SK-N-SH (cell line): ENCODE measurements at regions not wholly inside any gene's neighbourhood (a gene's known extent, or its start where the extent isn't known, plus 50 kb on each side); places are given as distances from the start of the nearest gene placed in this dataset.

Experiments
- CTCF ChIA-PET: fragments of 300-600, 350-600 bp; formaldehyde crosslinking; extraction: SDS; loops from one replicate; lab custom pipeline; 2021; lab: Yijun Ruan, JAX
- POLR2A ChIA-PET: fragments of 350-600 bp; sonication (Branson Sonifier 250); formaldehyde crosslinking; extraction: SDS; loops from one replicate; lab custom pipeline; 2020; ENCODE audit warnings: antibody characterized with exemption, inconsistent platforms; lab: Yijun Ruan, JAX
- DNase-seq: peaks from one replicate; pipeline ENCODE4 v3.0.0; 2012
- H2AFZ ChIP-seq: fragments of 200-600 bp; sonication (generic); 2 replicates; pipeline ENCODE4 v1.8.1; 2016; ENCODE audit warnings: antibody characterized with exemption, mild to moderate bottlenecking, low read depth
- H3F3A ChIP-seq: fragments of 200-600 bp; sonication (generic); replicated peaks from 2 replicates; pipeline ENCODE3; 2016; ENCODE audit warnings: antibody characterized with exemption, mild to moderate bottlenecking; ENCODE audit not compliant: insufficient read depth
- H3K27ac ChIP-seq, 2 experiments: fragments of 200-500 bp in 1 of 2; fragments of 200-600 bp in 1 of 2; sonication (Bioruptor generic) in 1 of 2; sonication (generic), shearing (Covaris generic) in 1 of 2; 2 replicates each; pipeline versions ENCODE4 v1.5.1 to v1.6.1; 2014 to 2016; ENCODE audit warnings: low read depth in 2 of 2, inconsistent platforms in 1 of 2, low read length in 1 of 2, mild to moderate bottlenecking in 1 of 2, mixed read lengths in 1 of 2
- H3K27me3 ChIP-seq: fragments of 200-600 bp; sonication (generic), shearing (Covaris generic); 2 replicates; pipeline ENCODE4 v1.6.1; 2016; ENCODE audit warnings: mixed run types; ENCODE audit not compliant: insufficient read depth
- H3K36me3 ChIP-seq, 2 experiments: fragments of 200-500 bp in 1 of 2; fragments of 200-600 bp in 1 of 2; sonication (Bioruptor generic) in 1 of 2; sonication (generic) in 1 of 2; replicated peaks in 1 of 2; 2 replicates each; pipeline versions ENCODE3 to v1.5.1; 2014 to 2016; ENCODE audit warnings: low read length in 1 of 2, mild to moderate bottlenecking in 1 of 2; ENCODE audit not compliant: insufficient read depth in 2 of 2, control insufficient read depth in 1 of 2
- H3K4me1 ChIP-seq, 2 experiments: fragments of 200-500 bp in 1 of 2; fragments of 200-600 bp in 1 of 2; sonication (Bioruptor generic) in 1 of 2; sonication (generic), shearing (Covaris generic) in 1 of 2; 2 replicates each; pipeline versions ENCODE4 v1.5.1 to v1.6.1; 2014 to 2016; ENCODE audit warnings: low read depth in 1 of 2, low read length in 1 of 2, mixed run types in 1 of 2; ENCODE audit not compliant: insufficient read depth in 2 of 2, control insufficient read depth in 1 of 2
- H3K4me2 ChIP-seq: fragments of 200-600 bp; sonication (generic), shearing (Covaris generic); 2 replicates; pipeline ENCODE4 v1.6.1; 2017; ENCODE audit warnings: mixed run types
- H3K4me3 ChIP-seq, 2 experiments: fragments of 200-500 bp in 1 of 2; fragments of 200-600 bp in 1 of 2; sonication (Bioruptor generic) in 1 of 2; sonication (generic), shearing (Covaris generic) in 1 of 2; 2 replicates each; pipeline versions ENCODE4 v1.5.1 to v1.8.1; 2014 to 2016; ENCODE audit warnings: low read depth in 2 of 2, inconsistent platforms in 1 of 2, low read length in 1 of 2, mild to moderate bottlenecking in 1 of 2, mixed read lengths in 1 of 2, moderate library complexity in 1 of 2
- H3K79me2 ChIP-seq: fragments of 200-600 bp; sonication (generic); 2 replicates; pipeline ENCODE4 v1.8.1; 2017; ENCODE audit warnings: mild to moderate bottlenecking; ENCODE audit not compliant: insufficient read depth
- H3K9ac ChIP-seq: fragments of 200-600 bp; sonication (generic); 2 replicates; pipeline ENCODE4 v1.6.1; 2017; ENCODE audit warnings: mixed run types
- H3K9me2 ChIP-seq: fragments of 200-600 bp; sonication (generic); 2 replicates; pipeline ENCODE4 v1.6.1; 2017; ENCODE audit warnings: mixed run types
- H3K9me3 ChIP-seq: fragments of 200-600 bp; sonication (generic); 2 replicates; pipeline ENCODE4 v1.6.1; 2017; ENCODE audit warnings: mixed run types, mild to moderate bottlenecking, moderate library complexity
- H4K20me1 ChIP-seq: fragments of 200-600 bp; sonication (generic); 2 replicates; pipeline ENCODE4 v1.6.1; 2017; ENCODE audit warnings: mild to moderate bottlenecking, mixed run types; ENCODE audit not compliant: insufficient read depth
- ELF1 ChIP-seq: IDR thresholded peaks from 2 replicates; pipeline ENCODE4 v1.4.0; 2012
- EZH2phosphoT487 ChIP-seq: fragments of 200-600 bp; sonication (generic); IDR thresholded peaks from 2 replicates; pipeline ENCODE4 v1.6.1; 2017; ENCODE audit warnings: low read depth, mixed run types, mild to moderate bottlenecking, antibody characterized with exemption, moderate library complexity, borderline replicate concordance
- FOXJ3 ChIP-seq: sonication (generic); formaldehyde crosslinking; IDR thresholded peaks from 2 replicates; pipeline ENCODE4 v1.5.1; 2020; ENCODE audit warnings: mild to moderate bottlenecking, missing genetic modification reagents
- NRF1 ChIP-seq: IDR thresholded peaks from 2 replicates; pipeline ENCODE4 v1.6.1; 2012; ENCODE audit warnings: low read depth, mild to moderate bottlenecking, low read length
- RCOR1 ChIP-seq: fragments of 150-350 bp; IDR thresholded peaks from 2 replicates; pipeline ENCODE4 v1.6.1; 2017; ENCODE audit warnings: antibody characterized with exemption, low read length
- RFX5 ChIP-seq: IDR thresholded peaks from 2 replicates; pipeline ENCODE4 v1.6.1; 2012; ENCODE audit warnings: mild to moderate bottlenecking, improper control_type of control experiment, low read length
- RXRA ChIP-seq: IDR thresholded peaks from 2 replicates; pipeline ENCODE4 v1.4.0; 2012; ENCODE audit warnings: low read depth, mild to moderate bottlenecking, borderline replicate concordance
- TAF1 ChIP-seq: IDR thresholded peaks from 2 replicates; pipeline ENCODE4 v1.6.1; 2012; ENCODE audit warnings: low read depth, mild to moderate bottlenecking, low read length, moderate library complexity, borderline replicate concordance
- WGBS: methylation state at CpG from one replicate; pipeline ENCODE4 v1.1.6; 2017; ENCODE audit warnings: low lambda C conversion rate; 5-methylcytosine and 5-hydroxymethylcytosine counted together
- TF ChIP-seq, protein P1 (sequence below): IDR thresholded peaks from 2 replicates; pipeline ENCODE4 v1.4.0; 2012; ENCODE audit warnings: low read depth, borderline replicate concordance
- TF ChIP-seq, protein P2 (sequence below): IDR thresholded peaks from 2 replicates; pipeline ENCODE4 v1.4.0; 2012; ENCODE audit warnings: low read depth
- TF ChIP-seq, protein P3 (sequence below): IDR thresholded peaks from 2 replicates; pipeline ENCODE4 v1.6.1; 2012; ENCODE audit warnings: mild to moderate bottlenecking, low read depth, low read length, moderate library complexity
- TF ChIP-seq, protein P4 (sequence below): fragments of 150-350 bp; IDR thresholded peaks from 2 replicates; pipeline ENCODE4 v1.6.1; 2017; ENCODE audit warnings: antibody characterized with exemption, low read length, low read depth, borderline replicate concordance

DNA sequence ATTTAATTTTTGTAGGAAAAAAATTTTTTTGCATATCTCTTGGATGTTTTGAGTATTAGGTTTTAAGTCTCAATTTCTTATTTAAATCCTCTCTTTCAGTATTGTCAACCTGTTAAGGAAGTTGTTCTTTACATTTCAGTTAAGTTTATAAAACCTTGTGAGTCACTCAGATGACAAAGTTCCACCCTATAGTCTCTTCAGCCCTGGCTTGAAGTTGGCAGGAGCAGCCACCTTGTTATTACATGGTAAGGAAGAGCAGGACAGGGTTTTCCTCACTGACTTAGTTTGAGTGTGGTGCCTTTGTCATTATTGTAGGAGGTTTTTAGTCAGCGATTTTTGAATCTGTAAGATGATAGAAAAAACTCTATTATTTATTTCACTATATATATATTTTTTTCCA, 2143.9 kb downstream of the MRPL39 start:
- H3K79me2 ChIP-seq, result no peaks in the 10 kb centered on the region
- H4K20me1 ChIP-seq, result no peaks in the 10 kb centered on the region
- no peaks in the 10 kb centered on the region for H3K9me3 ChIP-seq
- POLR2A ChIA-PET, result no interaction called here
- H3K9ac ChIP-seq, result no peak overlapping the region
- TF ChIP-seq RFX5 (no peak), ELF1 (no peak), RCOR1 (no peak), FOXJ3 (CRISPR knock-in tag) (no peak), EZH2phosphoT487 (no peak), RXRA (no peak), NRF1 (no peak)
- TF ChIP-seq, protein P1, sequence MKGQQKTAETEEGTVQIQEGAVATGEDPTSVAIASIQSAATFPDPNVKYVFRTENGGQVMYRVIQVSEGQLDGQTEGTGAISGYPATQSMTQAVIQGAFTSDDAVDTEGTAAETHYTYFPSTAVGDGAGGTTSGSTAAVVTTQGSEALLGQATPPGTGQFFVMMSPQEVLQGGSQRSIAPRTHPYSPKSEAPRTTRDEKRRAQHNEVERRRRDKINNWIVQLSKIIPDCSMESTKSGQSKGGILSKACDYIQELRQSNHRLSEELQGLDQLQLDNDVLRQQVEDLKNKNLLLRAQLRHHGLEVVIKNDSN, result no peak
- TF ChIP-seq, protein P2, sequence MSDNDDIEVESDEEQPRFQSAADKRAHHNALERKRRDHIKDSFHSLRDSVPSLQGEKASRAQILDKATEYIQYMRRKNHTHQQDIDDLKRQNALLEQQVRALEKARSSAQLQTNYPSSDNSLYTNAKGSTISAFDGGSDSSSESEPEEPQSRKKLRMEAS, result no peak
- H3K4me2 ChIP-seq, result no peak overlapping the region
- H3K27me3 ChIP-seq, result no peaks in the 10 kb centered on the region
- no peak for DNase-seq
- CTCF ChIA-PET, result no interaction called here
- H3K27ac ChIP-seq, result no peak overlapping the region
- no peak overlapping the region for H3K4me3 ChIP-seq
- no peaks in the 10 kb centered on the region for H3K9me2 ChIP-seq
- H3K4me1 ChIP-seq, result no peaks in the 10 kb centered on the region
- no peak overlapping the region for H2AFZ ChIP-seq
- H3F3A ChIP-seq, result no peaks in the 10 kb centered on the region
- H3K36me3 ChIP-seq, result no peaks in the 10 kb centered on the region
- 36% methylated on average over 1 of the region's 1 CpG for WGBS

DNA sequence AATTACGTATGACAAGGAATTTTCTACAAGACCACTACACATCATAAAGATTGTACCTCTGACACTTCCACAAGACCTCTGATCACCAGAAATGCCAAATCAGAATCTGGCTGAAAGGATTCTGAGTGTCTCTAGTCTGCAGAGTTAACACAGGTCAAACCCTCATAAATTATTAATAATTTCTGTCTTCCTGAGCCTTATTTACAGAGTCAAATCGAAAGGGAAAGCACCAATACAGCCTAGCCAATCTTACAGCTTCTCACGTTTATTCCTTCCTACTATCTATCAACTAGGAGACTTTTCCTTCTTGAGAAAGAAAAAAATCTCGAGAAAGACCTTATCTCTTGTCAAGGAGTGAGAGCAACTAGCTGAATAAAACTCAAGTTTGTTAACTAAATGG, 2151.6 kb downstream of the MRPL39 start:
- Histone ChIP-seq H3K27me3 (no peaks in the 10 kb centered on the region), H3K9me3 (no peaks in the 10 kb centered on the region), H3K79me2 (no peaks in the 10 kb centered on the region), H2AFZ (no peak overlapping the region), H3K36me3 (no peaks in the 10 kb centered on the region), H3K9ac (no peak overlapping the region), H3K9me2 (no peaks in the 10 kb centered on the region), H3K4me3 (no peak overlapping the region), H3F3A (no peaks in the 10 kb centered on the region), H4K20me1 (no peaks in the 10 kb centered on the region), H3K4me2 (no peak overlapping the region), H3K4me1 (no peaks in the 10 kb centered on the region), H3K27ac (no peak overlapping the region)
- TF ChIP-seq, protein P3, sequence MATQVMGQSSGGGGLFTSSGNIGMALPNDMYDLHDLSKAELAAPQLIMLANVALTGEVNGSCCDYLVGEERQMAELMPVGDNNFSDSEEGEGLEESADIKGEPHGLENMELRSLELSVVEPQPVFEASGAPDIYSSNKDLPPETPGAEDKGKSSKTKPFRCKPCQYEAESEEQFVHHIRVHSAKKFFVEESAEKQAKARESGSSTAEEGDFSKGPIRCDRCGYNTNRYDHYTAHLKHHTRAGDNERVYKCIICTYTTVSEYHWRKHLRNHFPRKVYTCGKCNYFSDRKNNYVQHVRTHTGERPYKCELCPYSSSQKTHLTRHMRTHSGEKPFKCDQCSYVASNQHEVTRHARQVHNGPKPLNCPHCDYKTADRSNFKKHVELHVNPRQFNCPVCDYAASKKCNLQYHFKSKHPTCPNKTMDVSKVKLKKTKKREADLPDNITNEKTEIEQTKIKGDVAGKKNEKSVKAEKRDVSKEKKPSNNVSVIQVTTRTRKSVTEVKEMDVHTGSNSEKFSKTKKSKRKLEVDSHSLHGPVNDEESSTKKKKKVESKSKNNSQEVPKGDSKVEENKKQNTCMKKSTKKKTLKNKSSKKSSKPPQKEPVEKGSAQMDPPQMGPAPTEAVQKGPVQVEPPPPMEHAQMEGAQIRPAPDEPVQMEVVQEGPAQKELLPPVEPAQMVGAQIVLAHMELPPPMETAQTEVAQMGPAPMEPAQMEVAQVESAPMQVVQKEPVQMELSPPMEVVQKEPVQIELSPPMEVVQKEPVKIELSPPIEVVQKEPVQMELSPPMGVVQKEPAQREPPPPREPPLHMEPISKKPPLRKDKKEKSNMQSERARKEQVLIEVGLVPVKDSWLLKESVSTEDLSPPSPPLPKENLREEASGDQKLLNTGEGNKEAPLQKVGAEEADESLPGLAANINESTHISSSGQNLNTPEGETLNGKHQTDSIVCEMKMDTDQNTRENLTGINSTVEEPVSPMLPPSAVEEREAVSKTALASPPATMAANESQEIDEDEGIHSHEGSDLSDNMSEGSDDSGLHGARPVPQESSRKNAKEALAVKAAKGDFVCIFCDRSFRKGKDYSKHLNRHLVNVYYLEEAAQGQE, result no peak
- TF ChIP-seq EZH2phosphoT487, result no peak
- TF ChIP-seq, protein P4, sequence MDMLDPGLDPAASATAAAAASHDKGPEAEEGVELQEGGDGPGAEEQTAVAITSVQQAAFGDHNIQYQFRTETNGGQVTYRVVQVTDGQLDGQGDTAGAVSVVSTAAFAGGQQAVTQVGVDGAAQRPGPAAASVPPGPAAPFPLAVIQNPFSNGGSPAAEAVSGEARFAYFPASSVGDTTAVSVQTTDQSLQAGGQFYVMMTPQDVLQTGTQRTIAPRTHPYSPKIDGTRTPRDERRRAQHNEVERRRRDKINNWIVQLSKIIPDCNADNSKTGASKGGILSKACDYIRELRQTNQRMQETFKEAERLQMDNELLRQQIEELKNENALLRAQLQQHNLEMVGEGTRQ, result no peak
- no peak for TF ChIP-seq ELF1
- no peak for TF ChIP-seq TAF1
- ChIA-PET CTCF (no interaction called here), POLR2A (no interaction called here)
- 25% methylated on average over 4 of the region's 4 CpGs for WGBS
- DNase-seq, result no peak
